ENCODE measurements at regions not wholly inside any gene's neighbourhood (a gene's known extent, or its start where the extent isn't known, plus 50 kb on each side); places are given as distances from the start of the nearest gene placed in this dataset.
"Not testable (repeated sequence)": the region's sequence is repeated elsewhere in the genome, so short reads cannot be mapped to it uniquely, and the experiment has no call there.

GRCh38 chr17:56727876-56728617 lies 105.7 kb downstream of the C17orf67 start:
- DNase-seq (ENCODE audit: extremely low spot score) = no peak
- no peak for TF ChIP-seq POLR2A (IDR thresholded peaks at IDR 0.05; ENCODE audit: low read depth)
- TF ChIP-seq CTCF (IDR thresholded peaks at IDR 0.05) = no peak
- TF ChIP-seq POLR2AphosphoS5 (IDR thresholded peaks at IDR 0.05) = no peak
- no peak for TF ChIP-seq EP300 (IDR thresholded peaks at IDR 0.05)

GRCh38 chr17:56731096-56731495 lies 102.6 kb downstream of the C17orf67 start:
- H3K9me3 ChIP-seq; DNase-seq (ENCODE audit: extremely low spot score); H3K27ac ChIP-seq (replicated peaks in 1 of 4); H3K4me3 ChIP-seq; H3K36me3 ChIP-seq; H3K27me3 ChIP-seq; H3K4me1 ChIP-seq; intact Hi-C loops (cut with DNase I): not testable (repeated sequence)
- 86% methylated on average over 5 of the region's 5 CpGs for WGBS

More at GRCh38 chr17:56727876-56728617, 105.7 kb downstream of the C17orf67 start:
- no peaks in the 10 kb centered on the region for H3K4me1 ChIP-seq
- 86% methylated on average over 6 of the region's 6 CpGs for WGBS
- H3K9me3 ChIP-seq = no peaks in the 10 kb centered on the region
- no peaks in the 10 kb centered on the region for H3K36me3 ChIP-seq
- intact Hi-C loops (cut with DNase I) = no loop called here
- H3K4me3 ChIP-seq = no peak overlapping the region
- no peaks in the 10 kb centered on the region for H3K27me3 ChIP-seq
- H3K27ac ChIP-seq (replicated peaks in 1 of 4) = no peak overlapping the region

GRCh38 chr17:56733833-56734232 lies 99.9 kb downstream of the C17orf67 start:
- intact Hi-C loops (cut with DNase I) = no loop called here
- 94% methylated on average over 5 of the region's 5 CpGs for WGBS

GRCh38 chr17:56735842-56736241 lies 97.9 kb downstream of the C17orf67 start:
- 95% methylated on average over 6 of the region's 6 CpGs for WGBS
- intact Hi-C loops (cut with DNase I) = no loop called here
- H3K9me3 ChIP-seq = no peaks in the 10 kb centered on the region
- no peak overlapping the region for H3K27ac ChIP-seq (replicated peaks in 1 of 4)
- H3K27me3 ChIP-seq = peaks cover 0 to 4% (median 0%) of the 10 kb centered on the region in 4 donors
- no peaks in the 10 kb centered on the region for H3K36me3 ChIP-seq
- DNase-seq (ENCODE audit: extremely low spot score) = no peak
- no peak overlapping the region for H3K4me3 ChIP-seq
- H3K4me1 ChIP-seq = no peaks in the 10 kb centered on the region
- no peak for TF ChIP-seq POLR2A (IDR thresholded peaks at IDR 0.05; ENCODE audit: low read depth)
- TF ChIP-seq CTCF (IDR thresholded peaks at IDR 0.05) = no peak
- TF ChIP-seq EP300 (IDR thresholded peaks at IDR 0.05) = no peak
- no peak for TF ChIP-seq POLR2AphosphoS5 (IDR thresholded peaks at IDR 0.05)

More at GRCh38 chr17:56733833-56734232, 99.9 kb downstream of the C17orf67 start:
- Histone ChIP-seq H3K4me3 (no peak overlapping the region), H3K36me3 (no peaks in the 10 kb centered on the region), H3K27ac (replicated peaks in 1 of 4) (no peak overlapping the region), H3K27me3 (no peaks in the 10 kb centered on the region), H3K9me3 (no peaks in the 10 kb centered on the region), H3K4me1 (no peaks in the 10 kb centered on the region)
- TF ChIP-seq EP300 (IDR thresholded peaks at IDR 0.05) = no peak
- TF ChIP-seq CTCF (IDR thresholded peaks at IDR 0.05) = no peak
- no peak for DNase-seq (ENCODE audit: extremely low spot score)

- WGBS = 63% methylated on average over 20 of the region's 22 CpGs
- Histone ChIP-seq H3K36me3 (no peaks in the 10 kb centered on the region), H3K27ac (replicated peaks in 1 of 4) (no peak overlapping the region), H3K4me1 (no peaks in the 10 kb centered on the region), H3K27me3 (peaks cover 0 to 4% (median 0%) of the 10 kb centered on the region in 4 donors), H3K9me3 (no peaks in the 10 kb centered on the region), H3K4me3 (no peak overlapping the region)
- no peak for DNase-seq (ENCODE audit: extremely low spot score)
- intact Hi-C loops (cut with DNase I) = no loop called here
- TF ChIP-seq EP300 (IDR thresholded peaks at IDR 0.05) (no peak), POLR2AphosphoS5 (IDR thresholded peaks at IDR 0.05) (no peak), POLR2A (IDR thresholded peaks at IDR 0.05; ENCODE audit: low read depth) (no peak), CTCF (IDR thresholded peaks at IDR 0.05) (no peak)
Measured at GRCh38 chr17:56737421-56738161, 96.1 kb downstream of the C17orf67 start.
